ENCODE measurements at regions not wholly inside any gene's neighbourhood (a gene's known extent, or its start where the extent isn't known, plus 50 kb on each side); places are given as distances from the start of the nearest gene placed in this dataset.
A peak's percentile ranks its signal among the peaks of the same experiment; 100 is the strongest.

DNA sequence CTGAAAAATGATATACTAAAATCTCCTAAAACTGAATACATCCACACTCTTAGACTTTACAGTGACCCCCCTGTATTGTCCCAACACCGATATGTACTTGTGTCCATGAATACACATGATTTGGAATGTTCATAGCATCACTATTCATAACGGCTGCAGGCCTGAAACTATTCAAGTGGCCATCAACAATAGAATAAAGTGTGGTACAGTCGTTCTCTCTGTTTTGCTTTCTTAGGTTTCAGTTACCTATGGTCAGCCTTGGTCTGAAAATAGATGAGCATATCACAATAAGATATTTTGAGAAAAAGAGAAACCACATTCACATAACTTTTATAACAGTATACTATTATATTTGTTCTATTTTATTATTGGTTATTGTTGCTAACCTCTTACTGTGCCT lies 150.6 kb downstream of the ASCL4 start:
- TF ChIP-seq, protein P1, sequence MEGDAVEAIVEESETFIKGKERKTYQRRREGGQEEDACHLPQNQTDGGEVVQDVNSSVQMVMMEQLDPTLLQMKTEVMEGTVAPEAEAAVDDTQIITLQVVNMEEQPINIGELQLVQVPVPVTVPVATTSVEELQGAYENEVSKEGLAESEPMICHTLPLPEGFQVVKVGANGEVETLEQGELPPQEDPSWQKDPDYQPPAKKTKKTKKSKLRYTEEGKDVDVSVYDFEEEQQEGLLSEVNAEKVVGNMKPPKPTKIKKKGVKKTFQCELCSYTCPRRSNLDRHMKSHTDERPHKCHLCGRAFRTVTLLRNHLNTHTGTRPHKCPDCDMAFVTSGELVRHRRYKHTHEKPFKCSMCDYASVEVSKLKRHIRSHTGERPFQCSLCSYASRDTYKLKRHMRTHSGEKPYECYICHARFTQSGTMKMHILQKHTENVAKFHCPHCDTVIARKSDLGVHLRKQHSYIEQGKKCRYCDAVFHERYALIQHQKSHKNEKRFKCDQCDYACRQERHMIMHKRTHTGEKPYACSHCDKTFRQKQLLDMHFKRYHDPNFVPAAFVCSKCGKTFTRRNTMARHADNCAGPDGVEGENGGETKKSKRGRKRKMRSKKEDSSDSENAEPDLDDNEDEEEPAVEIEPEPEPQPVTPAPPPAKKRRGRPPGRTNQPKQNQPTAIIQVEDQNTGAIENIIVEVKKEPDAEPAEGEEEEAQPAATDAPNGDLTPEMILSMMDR (IDR thresholded peaks at IDR 0.05; ENCODE audit: extremely low read depth, insufficient read depth, missing control alignments) = no peak
- DNase-seq (ENCODE audit: low spot score) = no peak
- in situ Hi-C loops (cut with MboI; ENCODE audit: low pct_unique_long_range_greater_than_20kb, low sequenced_read_pairs, unreplicated experiment) = no loop called here

DNA sequence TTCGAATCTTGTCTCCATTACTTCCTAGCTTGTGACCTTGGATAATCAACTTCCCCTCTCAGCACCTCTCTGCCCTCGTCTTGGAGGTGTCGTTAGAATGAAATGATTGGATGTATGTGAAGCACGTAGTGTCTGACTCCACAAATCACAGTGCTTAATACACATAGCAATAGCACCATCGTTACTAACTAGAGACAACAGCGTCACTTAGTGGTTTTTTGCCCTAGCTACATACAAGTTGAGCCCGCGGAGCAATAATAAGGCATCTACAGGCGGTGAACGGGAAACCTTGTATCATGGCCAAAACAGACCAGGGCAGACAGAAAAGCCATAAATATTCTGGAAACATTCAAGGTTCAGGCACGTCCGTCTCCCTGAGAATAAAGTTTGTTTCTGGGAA lies 154.9 kb downstream of the ASCL4 start:
- TF ChIP-seq, protein P1 (IDR thresholded peaks at IDR 0.05; ENCODE audit: extremely low read depth, insufficient read depth, missing control alignments) = peak; percentile 36
- in situ Hi-C loops (cut with MboI; ENCODE audit: low pct_unique_long_range_greater_than_20kb, low sequenced_read_pairs, unreplicated experiment) = no loop called here
- DNase-seq (ENCODE audit: low spot score) = peak; percentile 33

- DNase-seq (ENCODE audit: low spot score) = no peak
- in situ Hi-C loops (cut with MboI; ENCODE audit: low pct_unique_long_range_greater_than_20kb, low sequenced_read_pairs, unreplicated experiment) = no loop called here
- TF ChIP-seq, protein P1 (IDR thresholded peaks at IDR 0.05; ENCODE audit: extremely low read depth, insufficient read depth, missing control alignments) = no peak
Measured at GRCh38 chr12:107931761-107932160, 157.3 kb downstream of the ASCL4 start.

- in situ Hi-C loops (cut with MboI; ENCODE audit: low pct_unique_long_range_greater_than_20kb, low sequenced_read_pairs, unreplicated experiment) = no loop called here
- DNase-seq (ENCODE audit: low spot score) = no peak
- TF ChIP-seq, protein P1 (IDR thresholded peaks at IDR 0.05; ENCODE audit: extremely low read depth, insufficient read depth, missing control alignments) = no peak
Measured at GRCh38 chr12:107938446-107938845, 163.9 kb downstream of the ASCL4 start.

- TF ChIP-seq, protein P1 (IDR thresholded peaks at IDR 0.05; ENCODE audit: extremely low read depth, insufficient read depth, missing control alignments) = no peak
- in situ Hi-C loops (cut with MboI; ENCODE audit: low pct_unique_long_range_greater_than_20kb, low sequenced_read_pairs, unreplicated experiment) = no loop called here
- no peak for DNase-seq (ENCODE audit: low spot score)
Measured at GRCh38 chr12:107948391-107948945, 174.0 kb downstream of the ASCL4 start.

- in situ Hi-C loops (cut with MboI; ENCODE audit: low pct_unique_long_range_greater_than_20kb, low sequenced_read_pairs, unreplicated experiment) = no loop called here
- no peak for DNase-seq (ENCODE audit: low spot score)
- TF ChIP-seq, protein P1 (IDR thresholded peaks at IDR 0.05; ENCODE audit: extremely low read depth, insufficient read depth, missing control alignments) = no peak
Measured at GRCh38 chr12:107951024-107951423, 176.5 kb downstream of the ASCL4 start.
